WTC11 (cell line): ENCODE measurements at regions not wholly inside any gene's neighbourhood (a gene's known extent, or its start where the extent isn't known, plus 50 kb on each side); places are given as distances from the start of the nearest gene placed in this dataset.

Experiments
- ATAC-seq: fragments of 200-7000 bp; cut with Tn5 transposase; 2 replicates; pipeline ENCODE4 v1.10.0; 2021; ENCODE audit warnings: mild to moderate bottlenecking, moderate library complexity
- CTCF ChIA-PET: fragments of 300-600 bp; sonication (Branson Sonifier 250); formaldehyde crosslinking; loops from one replicate; lab custom pipeline; 2021; ENCODE audit warnings: antibody characterized with exemption; lab: Charles Lee
- POLR2A ChIA-PET: fragments of 350-600 bp; sonication (Branson Sonifier 250); formaldehyde crosslinking; loops from one replicate; lab custom pipeline; 2021; ENCODE audit warnings: antibody characterized with exemption; lab: Charles Lee
- DNase-seq: peaks from one replicate; pipeline ENCODE4 v3.0.0; 2021; ENCODE audit warnings: low spot score
- H3K27ac Mint-ChIP-seq: 2 replicates; pipeline ENCODE4 v1.8.0; 2021; ENCODE audit warnings: mixed read lengths
- H3K27me3 Mint-ChIP-seq: 2 replicates; pipeline ENCODE4 v1.8.0; 2021; ENCODE audit warnings: low read depth, mild to moderate bottlenecking, moderate library complexity, mixed read lengths
- H3K36me3 Mint-ChIP-seq: 2 replicates; pipeline ENCODE4 v1.8.0; 2021; ENCODE audit warnings: mixed read lengths
- H3K4me1 Mint-ChIP-seq: 2 replicates; pipeline ENCODE4 v1.8.0; 2022; ENCODE audit warnings: mixed read lengths
- H3K4me3 Mint-ChIP-seq: 2 replicates; pipeline ENCODE4 v1.8.0; 2021; ENCODE audit warnings: mild to moderate bottlenecking, moderate library complexity, mixed read lengths
- H3K9me3 Mint-ChIP-seq: 2 replicates; pipeline ENCODE4 v1.8.0; 2021; ENCODE audit warnings: mixed read lengths
- ATF2 ChIP-seq: sonication (generic); formaldehyde crosslinking; IDR thresholded peaks from 2 replicates; pipeline ENCODE4 v1.8.1; 2022; ENCODE audit warnings: low read depth, missing genetic modification reagents, borderline replicate concordance
- E2F1 ChIP-seq: sonication (generic); formaldehyde crosslinking; IDR thresholded peaks from 2 replicates; pipeline ENCODE4 v1.8.0; 2022; ENCODE audit warnings: mild to moderate bottlenecking, missing genetic modification reagents
- ELF4 ChIP-seq: sonication (generic); formaldehyde crosslinking; IDR thresholded peaks from 2 replicates; pipeline ENCODE4 v1.8.1; 2022; ENCODE audit warnings: low read depth, mild to moderate bottlenecking, moderate library complexity, missing genetic modification reagents
- PRDM15 ChIP-seq: sonication (generic); formaldehyde crosslinking; IDR thresholded peaks from 2 replicates; pipeline ENCODE4 v1.8.0; 2022; ENCODE audit warnings: missing genetic modification reagents
- RELA ChIP-seq: sonication (generic); formaldehyde crosslinking; IDR thresholded peaks from 2 replicates; pipeline ENCODE4 v1.8.1; 2022; ENCODE audit warnings: missing genetic modification reagents, mild to moderate bottlenecking, borderline replicate concordance
- STAT6 ChIP-seq: sonication (generic); formaldehyde crosslinking; conservative IDR thresholded peaks from 2 replicates; pipeline ENCODE4 v1.8.1; 2023; ENCODE audit warnings: mild to moderate bottlenecking, low read depth, missing genetic modification reagents, moderate library complexity
- USF1 ChIP-seq: sonication (generic); formaldehyde crosslinking; IDR thresholded peaks from 2 replicates; pipeline ENCODE4 v1.8.0; 2022; ENCODE audit warnings: mild to moderate bottlenecking, missing genetic modification reagents
- ZNF317 ChIP-seq: sonication (generic); formaldehyde crosslinking; IDR thresholded peaks from 2 replicates; pipeline ENCODE4 v1.8.1; 2023; ENCODE audit warnings: low read depth, mild to moderate bottlenecking, moderate library complexity, missing genetic modification reagents, borderline replicate concordance

- H3K27ac Mint-ChIP-seq: no peak overlapping the region
Measured at GRCh38 chr7:16121876-16122390, 299.4 kb downstream of the CRPPA start.

More at GRCh38 chr7:16121876-16122390, 299.4 kb downstream of the CRPPA start:
- DNase-seq (no peak), ATAC-seq (no peak)
- ChIA-PET POLR2A (no interaction called here), CTCF (no interaction called here)
- H3K27me3 Mint-ChIP-seq: no peaks in the 10 kb centered on the region
- peaks cover 3% of the 10 kb centered on the region; the same call in 1 of the 2 replicates for H3K36me3 Mint-ChIP-seq
- H3K4me1 Mint-ChIP-seq: peaks cover 8% of the 10 kb centered on the region
- H3K9me3 Mint-ChIP-seq: peaks cover 8% of the 10 kb centered on the region
- no peak for TF ChIP-seq USF1 (CRISPR knock-in tag)
- no peak for TF ChIP-seq PRDM15 (CRISPR knock-in tag)
- TF ChIP-seq ELF4 (CRISPR knock-in tag): no peak
- no peak for TF ChIP-seq ATF2 (CRISPR knock-in tag)
- TF ChIP-seq E2F1 (CRISPR knock-in tag): no peak
- TF ChIP-seq ZNF317: no peak
- TF ChIP-seq STAT6 (CRISPR knock-in tag): no peak
- TF ChIP-seq RELA (CRISPR knock-in tag): no peak
- TF ChIP-seq, all 79 proteins: peak for 0
- H3K4me3 Mint-ChIP-seq: no peak overlapping the region
